ENCODE measurements at regions not wholly inside any gene's neighbourhood (a gene's known extent, or its start where the extent isn't known, plus 50 kb on each side); places are given as distances from the start of the nearest gene placed in this dataset.
A peak's percentile ranks its signal among the peaks of the same experiment; 100 is the strongest.

GRCh38 chr3:102142379-102143060 is 292.3 kb upstream of the ZPLD1 start:
- peak overlapping the region; percentile 86 for H2AFZ ChIP-seq (ENCODE audit: low read depth, low read length)
- intact Hi-C loops (cut with micrococcal nuclease) (loop anchor here (1.0 kb wide), 2 partner anchors 12 to 38 kb away; no protein-coding TSS in a partner anchor), dilution Hi-C loops (cut with MboI; ENCODE audit: extremely low pct_ligation_motif_present, low sequenced_read_pairs) (no loop called here)
- FAIRE-seq (no peak), DNase-seq (ENCODE audit: low read depth, low spot score) (peak; percentile 51)
- POLR2A ChIA-PET: interaction anchor here (1.2 kb wide), 1 partner anchor 293 kb away, joined by 4 read pairs; the partner anchor contains the start of gene NFKBIZ
- no peaks in the 10 kb centered on the region for H3K9me3 ChIP-seq (replicated peaks; ENCODE audit: control insufficient read depth, insufficient read depth, low read length)
- H3K4me1 ChIP-seq (ENCODE audit: control insufficient read depth, extremely low read depth, insufficient read depth, low read length): peaks cover 20% of the 10 kb centered on the region
- no peaks in the 10 kb centered on the region for H4K20me1 ChIP-seq (replicated peaks; ENCODE audit: control insufficient read depth, extremely low read depth, insufficient read depth, low read length)
- H3K36me3 ChIP-seq (ENCODE audit: control insufficient read depth in 2 of 2, extremely low read depth in 1 of 2, insufficient read depth in 2 of 2, low read length in 2 of 2): no peaks in the 10 kb centered on the region
- peak overlapping the region; percentile 73 for H3K4me2 ChIP-seq (ENCODE audit: insufficient read depth, low read length)
- no peaks in the 10 kb centered on the region for H3K79me2 ChIP-seq (ENCODE audit: control insufficient read depth, insufficient read depth, low read length)
- no peaks in the 10 kb centered on the region for H3K27me3 ChIP-seq (ENCODE audit: control insufficient read depth in 2 of 2, insufficient read depth in 2 of 2, low read length in 2 of 2)
- H3K9me1 ChIP-seq (replicated peaks; ENCODE audit: control insufficient read depth, extremely low read depth, insufficient read depth, low read length): no peaks in the 10 kb centered on the region
- TF ChIP-seq EZH2 (IDR thresholded peaks at IDR 0.05; ENCODE audit: borderline replicate concordance, low read depth, low read length, severe bottlenecking) (no peak), MYC (IDR thresholded peaks at IDR 0.05; ENCODE audit: low read depth, low read length) (no peak), JUN (IDR thresholded peaks at IDR 0.05; ENCODE audit: borderline replicate concordance, insufficient read depth, insufficient read length, low read depth) (no peak), GATA2 (IDR thresholded peaks at IDR 0.05; ENCODE audit: insufficient read depth, insufficient read length, low read depth, low read length) (peak; percentile 30), POLR2A (IDR thresholded peaks at IDR 0.05; ENCODE audit: low read depth, low read length) (no peak)
- H3K27ac ChIP-seq (ENCODE audit: insufficient read depth, low read depth, low read length): peak overlapping the region; percentile 62
- H3K9ac ChIP-seq (replicated peaks; ENCODE audit: extremely low read depth, insufficient read depth, low read length): peak overlapping the region; percentile 34
- no peak overlapping the region for H3K4me3 ChIP-seq (replicated peaks in 1 of 3; ENCODE audit: insufficient read depth in 1 of 3, low read depth in 1 of 3, low read length in 3 of 3)
- CTCF ChIA-PET: interaction anchor here (1.1 to 3.4 kb wide), 4 partner anchors 13 to 83 kb away, joined by 3 to 18 read pairs (median 4); no protein-coding TSS in a partner anchor
- BruUV-seq (replicated peaks): no TSS peak

GRCh38 chr3:102143536-102143935 is 291.3 kb upstream of the ZPLD1 start:
- Histone ChIP-seq H3K27ac (ENCODE audit: insufficient read depth, low read depth, low read length) (no peak overlapping the region), H3K9me3 (replicated peaks; ENCODE audit: control insufficient read depth, insufficient read depth, low read length) (no peaks in the 10 kb centered on the region), H4K20me1 (replicated peaks; ENCODE audit: control insufficient read depth, extremely low read depth, insufficient read depth, low read length) (no peaks in the 10 kb centered on the region), H3K9ac (replicated peaks; ENCODE audit: extremely low read depth, insufficient read depth, low read length) (no peak overlapping the region), H3K27me3 (ENCODE audit: control insufficient read depth in 2 of 2, insufficient read depth in 2 of 2, low read length in 2 of 2) (no peaks in the 10 kb centered on the region), H3K36me3 (ENCODE audit: control insufficient read depth in 2 of 2, extremely low read depth in 1 of 2, insufficient read depth in 2 of 2, low read length in 2 of 2) (no peaks in the 10 kb centered on the region), H3K4me1 (ENCODE audit: control insufficient read depth, extremely low read depth, insufficient read depth, low read length) (peaks cover 20% of the 10 kb centered on the region), H3K4me3 (replicated peaks in 1 of 3; ENCODE audit: insufficient read depth in 1 of 3, low read depth in 1 of 3, low read length in 3 of 3) (no peak overlapping the region), H2AFZ (ENCODE audit: low read depth, low read length) (no peak overlapping the region), H3K9me1 (replicated peaks; ENCODE audit: control insufficient read depth, extremely low read depth, insufficient read depth, low read length) (no peaks in the 10 kb centered on the region), H3K4me2 (ENCODE audit: insufficient read depth, low read length) (no peak overlapping the region), H3K79me2 (ENCODE audit: control insufficient read depth, insufficient read depth, low read length) (no peaks in the 10 kb centered on the region)
- FAIRE-seq (no peak), DNase-seq (ENCODE audit: low read depth, low spot score) (no peak)
- BruUV-seq (replicated peaks): no TSS peak
- ChIA-PET CTCF (interaction anchor here (1.4 to 3.4 kb wide), 3 partner anchors 14 to 82 kb away, joined by 3 to 18 read pairs (median 4); no protein-coding TSS in a partner anchor), POLR2A (no interaction called here)
- dilution Hi-C loops (cut with MboI; ENCODE audit: extremely low pct_ligation_motif_present, low sequenced_read_pairs) (no loop called here), intact Hi-C loops (cut with micrococcal nuclease) (no loop called here)
- TF ChIP-seq JUN (IDR thresholded peaks at IDR 0.05; ENCODE audit: borderline replicate concordance, insufficient read depth, insufficient read length, low read depth): no peak
- TF ChIP-seq FOS (IDR thresholded peaks at IDR 0.05; ENCODE audit: borderline replicate concordance, insufficient read depth, low read length): no peak
- no peak for TF ChIP-seq POLR2AphosphoS5 (IDR thresholded peaks at IDR 0.05; ENCODE audit: insufficient read depth, low read depth, low read length)
- no peak for TF ChIP-seq GATA2 (IDR thresholded peaks at IDR 0.05; ENCODE audit: insufficient read depth, insufficient read length, low read depth, low read length)
- TF ChIP-seq MAX (IDR thresholded peaks at IDR 0.05; ENCODE audit: insufficient read depth, insufficient read length): no peak
- TF ChIP-seq MYC (IDR thresholded peaks at IDR 0.05; ENCODE audit: low read depth, low read length): no peak
